WERI-Rb-1 (cell line): ENCODE measurements at regions not wholly inside any gene's neighbourhood (a gene's known extent, or its start where the extent isn't known, plus 50 kb on each side); places are given as distances from the start of the nearest gene placed in this dataset.

ENCODE experiments used
- DNase-seq: peaks from one replicate; pipeline ENCODE4 v3.0.0-alpha.2; 2020
- H3K27ac ChIP-seq: fragments of 250-450 bp; sonication (Bioruptor Pico); 2 replicates; pipeline ENCODE4 v1.5.1; 2020; ENCODE audit warnings: mild to moderate bottlenecking, moderate library complexity
- H3K27me3 ChIP-seq: fragments of 250-450 bp; sonication (Bioruptor Pico); 2 replicates; pipeline ENCODE4 v1.5.1; 2021; ENCODE audit warnings: mild to moderate bottlenecking, low read depth, moderate library complexity; ENCODE audit not compliant: insufficient read depth, severe bottlenecking
- H3K36me3 ChIP-seq: fragments of 250-450 bp; sonication (Bioruptor Pico); 2 replicates; pipeline ENCODE4 v1.5.1; 2020; ENCODE audit warnings: mild to moderate bottlenecking, moderate library complexity
- H3K4me3 ChIP-seq: 2 replicates; pipeline ENCODE4 v1.5.1; 2011; ENCODE audit warnings: low read depth, mild to moderate bottlenecking, control low read depth, low read length
- H3K9me3 ChIP-seq: fragments of 250-450 bp; sonication (Bioruptor Pico); 2 replicates; pipeline ENCODE4 v1.5.1; 2021; ENCODE audit warnings: mild to moderate bottlenecking, moderate library complexity; ENCODE audit not compliant: severe bottlenecking
- CTCF ChIP-seq: IDR thresholded peaks from 2 replicates; pipeline ENCODE4 v1.5.1; 2011; ENCODE audit warnings: low read depth, mild to moderate bottlenecking, control low read depth, inconsistent platforms, low read length

DNA sequence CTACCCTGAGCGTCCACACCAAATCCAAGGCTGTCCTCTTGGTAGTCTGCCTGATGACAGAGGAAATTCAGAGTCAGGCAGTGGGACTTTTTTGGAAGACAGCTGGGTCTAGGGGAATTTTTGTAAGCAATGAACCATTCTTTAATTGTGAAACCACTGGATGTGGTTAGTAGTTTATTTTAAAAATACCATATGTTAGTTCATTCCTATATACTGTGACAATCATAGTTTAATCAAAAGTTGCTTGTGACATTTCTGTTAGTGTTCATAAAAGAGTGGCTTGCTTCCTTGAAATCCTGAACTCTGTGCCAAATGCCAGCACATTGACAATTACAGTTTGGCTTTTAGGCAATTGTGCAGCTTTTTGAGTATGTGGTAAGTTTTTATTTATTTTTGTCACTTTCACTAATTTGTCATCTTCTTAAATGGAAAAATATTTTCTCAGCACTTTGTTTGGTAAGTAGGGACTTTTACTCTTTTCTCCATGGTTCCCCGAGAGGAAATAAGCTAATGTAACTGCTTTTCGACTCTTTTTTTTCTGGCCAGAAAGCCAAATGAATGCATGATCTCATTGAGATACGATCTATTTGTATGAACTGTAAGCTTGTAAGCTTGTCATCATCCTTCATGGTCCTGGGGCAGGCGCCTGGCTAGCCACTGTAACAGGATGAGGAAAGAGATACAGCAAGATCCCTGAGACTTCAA, 72.6 kb upstream of the SLC4A4 start:
- no peak for TF ChIP-seq CTCF
- DNase-seq = no peak
- Histone ChIP-seq H3K27me3 (no peaks in the 10 kb centered on the region), H3K9me3 (no peaks in the 10 kb centered on the region), H3K27ac (no peak overlapping the region), H3K4me3 (no peak overlapping the region), H3K36me3 (no peaks in the 10 kb centered on the region)

DNA sequence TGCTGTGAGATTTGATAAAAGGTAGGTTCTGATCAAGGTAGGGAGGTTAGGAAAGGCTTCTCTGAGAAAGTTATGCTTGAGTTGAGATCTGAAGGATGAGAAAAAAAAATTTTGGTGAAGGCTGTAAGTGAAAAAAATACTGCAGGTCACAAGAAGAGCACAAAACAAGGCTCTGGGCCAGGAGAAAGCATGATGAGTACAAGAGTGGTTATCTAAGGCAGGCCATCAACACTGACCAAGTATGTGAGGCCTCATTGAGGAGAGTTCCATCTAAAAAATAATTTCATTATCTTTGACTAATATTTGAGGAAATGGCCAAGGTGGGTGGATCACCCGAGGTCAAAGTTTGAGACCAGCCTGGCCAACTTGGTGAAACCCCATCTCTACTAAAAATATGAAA, 71.6 kb upstream of the SLC4A4 start:
- no peaks in the 10 kb centered on the region for H3K9me3 ChIP-seq
- no peak for TF ChIP-seq CTCF
- H3K36me3 ChIP-seq = no peaks in the 10 kb centered on the region
- no peak overlapping the region for H3K4me3 ChIP-seq
- no peak for DNase-seq
- no peaks in the 10 kb centered on the region for H3K27me3 ChIP-seq
- no peak overlapping the region for H3K27ac ChIP-seq

GRCh38 chr4:71268166-71268565, 70.7 kb upstream of the SLC4A4 start:
- Histone ChIP-seq H3K27me3 (no peaks in the 10 kb centered on the region), H3K36me3 (no peaks in the 10 kb centered on the region), H3K9me3 (no peaks in the 10 kb centered on the region), H3K27ac (no peak overlapping the region), H3K4me3 (no peak overlapping the region)
- DNase-seq = no peak
- TF ChIP-seq CTCF = no peak

DNA sequence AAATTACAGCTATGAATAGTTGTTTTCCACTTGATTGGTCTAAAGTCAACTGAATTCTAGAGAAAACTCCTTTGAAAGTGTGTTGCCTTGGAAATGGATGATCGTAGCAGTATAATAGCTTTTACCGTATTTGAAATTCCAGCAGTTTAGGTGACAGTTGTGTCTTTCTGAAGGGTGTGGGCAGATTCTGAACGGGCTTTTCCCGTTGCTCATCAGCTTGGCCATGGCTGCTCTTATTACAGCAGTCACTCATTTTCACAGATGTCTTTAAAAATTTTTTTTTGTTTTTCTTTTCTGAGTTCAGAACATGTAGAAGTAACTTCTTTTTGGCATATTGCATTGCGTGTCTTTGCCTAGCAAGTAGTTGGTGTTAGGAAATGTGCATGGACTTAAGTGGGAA, 69.6 kb upstream of the SLC4A4 start:
- Histone ChIP-seq H3K27me3 (no peaks in the 10 kb centered on the region), H3K36me3 (no peaks in the 10 kb centered on the region), H3K27ac (no peak overlapping the region), H3K9me3 (no peaks in the 10 kb centered on the region), H3K4me3 (no peak overlapping the region)
- no peak for TF ChIP-seq CTCF
- DNase-seq = no peak

- Histone ChIP-seq H3K36me3 (no peaks in the 10 kb centered on the region), H3K27ac (no peak overlapping the region), H3K9me3 (no peaks in the 10 kb centered on the region), H3K27me3 (no peaks in the 10 kb centered on the region), H3K4me3 (no peak overlapping the region)
- TF ChIP-seq CTCF = peak; percentile 52
- DNase-seq = peak; percentile 48
Observed at GRCh38 chr4:71270901-71271300, 67.9 kb upstream of the SLC4A4 start.

GRCh38 chr4:71272976-71273375, 65.8 kb upstream of the SLC4A4 start:
- Histone ChIP-seq H3K27ac (no peak overlapping the region), H3K36me3 (no peaks in the 10 kb centered on the region), H3K9me3 (no peaks in the 10 kb centered on the region), H3K4me3 (no peak overlapping the region), H3K27me3 (no peaks in the 10 kb centered on the region)
- DNase-seq = no peak
- TF ChIP-seq CTCF = no peak
